GM21367 (cell line): ENCODE measurements at regions not wholly inside any gene's neighbourhood (a gene's known extent, or its start where the extent isn't known, plus 50 kb on each side); places are given as distances from the start of the nearest gene placed in this dataset.
"Not testable (repeated sequence)": the region's sequence is repeated elsewhere in the genome, so short reads cannot be mapped to it uniquely, and the experiment has no call there.

Source experiments
- ATAC-seq: cut with Tn5 transposase; IDR thresholded peaks from one replicate; pipeline ENCODE4 v1.9.1; 2021; ENCODE audit not compliant: unreplicated experiment

DNA sequence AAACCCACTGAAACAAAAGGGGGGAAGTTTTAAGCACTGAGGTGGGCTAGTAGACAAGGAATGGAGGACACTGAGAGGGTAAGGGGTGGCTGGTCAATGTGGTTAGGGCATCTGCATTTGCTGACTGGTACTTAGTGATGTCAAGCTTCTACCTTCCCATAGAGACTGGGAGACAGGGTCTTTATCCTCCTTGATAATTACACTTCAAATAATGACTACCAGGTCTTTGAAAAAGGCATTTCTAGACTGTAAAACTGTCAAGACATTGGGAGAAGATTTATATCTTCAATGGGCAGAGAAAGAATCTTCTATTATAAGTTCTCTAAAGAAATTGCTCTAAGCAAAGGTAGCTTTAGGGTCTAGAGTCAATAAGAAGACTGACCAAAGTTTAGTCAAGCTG, 1490.8 kb upstream of the PCDH20 start:
- no peak for ATAC-seq

DNA sequence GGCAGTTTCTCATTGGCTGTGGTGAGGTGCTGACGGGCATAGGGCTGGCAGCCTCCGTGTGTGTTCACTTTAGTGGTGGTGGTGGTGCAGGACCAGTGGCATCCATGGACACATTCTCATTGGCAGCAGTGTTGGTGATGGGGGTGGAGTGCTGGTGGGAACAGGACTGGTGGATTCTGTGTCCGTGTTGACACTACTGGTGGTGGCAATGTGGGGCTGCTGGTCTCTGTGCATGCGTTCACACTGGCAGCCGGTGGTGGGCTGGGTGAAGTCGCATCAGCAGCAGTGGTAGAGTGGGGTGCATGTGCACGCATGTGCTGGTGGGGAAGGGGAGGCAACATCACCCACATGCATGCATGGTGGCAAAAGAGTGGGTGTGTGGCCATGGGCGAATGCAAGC, 1471.4 kb upstream of the PCDH20 start:
- ATAC-seq: no peak

DNA sequence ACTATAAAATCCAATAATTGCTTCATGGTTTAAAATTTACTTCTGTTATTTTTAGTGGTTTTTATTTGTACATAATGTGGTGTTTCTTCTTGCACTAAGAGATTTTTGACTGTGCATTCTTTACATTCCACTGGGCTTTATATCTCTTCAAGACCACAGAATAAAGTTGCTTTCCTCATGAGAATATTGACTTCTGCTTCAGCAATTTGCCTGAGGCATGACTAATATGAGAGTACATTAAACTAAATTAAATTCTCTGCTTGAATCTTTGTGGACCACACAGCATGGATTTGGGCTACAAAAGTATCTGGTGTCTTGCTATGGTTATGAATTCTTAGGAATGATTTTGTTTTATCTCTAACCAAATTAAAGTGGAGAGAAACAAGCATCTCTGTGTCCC, 1463.4 kb upstream of the PCDH20 start:
- no peak for ATAC-seq

DNA sequence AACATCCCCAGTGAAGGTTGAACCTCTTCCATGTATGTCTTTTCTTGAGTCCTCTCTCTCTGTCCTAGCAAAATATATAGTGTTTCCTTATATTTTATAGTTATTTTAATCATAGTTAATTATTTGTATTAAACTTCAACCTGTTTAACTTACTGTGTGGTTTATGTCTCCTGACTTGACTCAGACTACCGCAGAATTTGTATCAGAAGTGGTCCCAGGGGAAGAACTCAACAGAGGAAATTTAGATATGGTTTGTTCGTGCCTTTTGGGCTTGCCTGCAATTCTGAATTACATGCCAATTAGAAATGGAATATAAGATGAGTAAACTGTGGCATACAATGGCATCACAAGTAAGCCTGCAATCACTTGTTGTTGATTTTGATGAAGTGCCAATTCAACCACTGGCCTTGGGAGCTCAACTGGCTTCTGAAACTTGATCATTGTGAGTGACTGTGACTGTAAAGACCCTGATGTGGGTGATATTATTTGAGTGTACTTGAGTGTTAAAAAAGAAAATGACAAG, 1459.5 kb upstream of the PCDH20 start:
- no peak for ATAC-seq

DNA sequence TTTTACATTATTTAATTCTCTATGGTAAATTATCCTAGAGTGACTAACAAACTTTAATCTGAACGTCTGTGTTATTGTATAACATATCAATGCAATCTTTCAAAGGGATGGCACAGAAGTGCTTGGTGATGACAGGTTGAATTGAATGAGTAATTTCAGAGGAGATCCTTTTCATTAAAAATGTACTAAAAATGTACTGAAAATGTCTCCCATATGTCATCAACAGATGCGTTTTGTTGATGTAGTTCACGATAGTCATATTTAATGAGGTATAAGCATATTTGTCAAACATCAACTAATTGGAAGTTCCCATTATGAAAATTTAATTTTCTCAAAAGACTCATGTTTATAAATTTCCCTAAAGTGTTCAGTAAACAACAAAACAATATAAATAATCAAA, 1434.7 kb upstream of the PCDH20 start:
- ATAC-seq: no peak

DNA sequence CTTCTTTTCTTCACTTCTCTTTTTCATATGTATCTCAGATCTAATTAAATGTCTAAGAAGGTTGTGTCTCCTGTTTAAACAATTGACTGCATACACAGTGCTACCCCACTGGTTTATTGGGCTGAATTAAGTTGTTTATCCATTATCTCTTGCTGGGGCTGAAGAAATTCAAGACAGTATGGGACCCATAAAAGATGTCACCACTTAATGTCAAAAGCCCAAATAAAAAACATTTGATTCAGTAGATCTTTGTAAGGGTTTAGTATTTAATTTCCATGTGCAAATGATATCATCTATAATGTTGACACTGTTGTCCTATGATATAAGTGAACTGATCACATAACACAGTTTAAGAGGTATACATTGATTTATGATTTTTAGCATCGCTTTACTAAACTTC, 1431.9 kb upstream of the PCDH20 start:
- ATAC-seq: no peak

DNA sequence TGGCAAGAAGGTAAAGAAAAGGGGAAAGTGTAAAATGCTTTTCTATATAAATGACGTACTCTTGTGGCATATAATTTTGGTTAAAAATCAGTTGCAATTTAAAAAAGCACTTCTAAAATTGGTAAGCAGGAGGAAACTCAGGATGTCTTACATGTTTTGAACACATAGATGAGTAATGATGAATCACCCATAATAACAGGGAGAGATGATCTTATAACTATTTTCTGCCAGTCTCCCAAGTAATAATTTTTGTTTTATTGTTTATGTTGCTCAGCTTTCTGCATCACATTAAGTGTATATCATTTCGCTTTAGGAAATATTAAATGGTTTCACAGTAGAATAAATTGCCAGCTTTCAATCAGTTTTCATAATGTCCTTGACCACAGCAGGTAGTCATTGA, 1430.7 kb upstream of the PCDH20 start:
- no peak for ATAC-seq

DNA sequence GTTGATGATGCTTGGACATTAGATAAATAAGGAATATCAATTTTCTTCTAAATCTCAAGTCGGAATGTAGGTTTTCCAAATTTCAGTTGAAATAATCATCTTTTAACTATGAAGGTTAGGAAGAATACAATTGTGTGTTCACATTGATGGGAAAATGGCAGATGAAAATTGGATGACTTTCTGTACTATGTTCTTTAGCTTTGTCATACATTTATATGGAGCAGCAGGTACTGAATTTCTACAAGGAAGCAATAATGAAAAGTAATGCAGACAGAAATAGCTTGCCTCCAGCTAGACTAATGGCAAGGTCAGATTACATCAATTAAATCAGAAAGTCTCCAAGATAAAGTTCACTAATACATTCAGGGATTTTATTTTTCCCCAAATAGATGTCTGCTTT, 1423.7 kb upstream of the PCDH20 start:
- ATAC-seq: no peak

DNA sequence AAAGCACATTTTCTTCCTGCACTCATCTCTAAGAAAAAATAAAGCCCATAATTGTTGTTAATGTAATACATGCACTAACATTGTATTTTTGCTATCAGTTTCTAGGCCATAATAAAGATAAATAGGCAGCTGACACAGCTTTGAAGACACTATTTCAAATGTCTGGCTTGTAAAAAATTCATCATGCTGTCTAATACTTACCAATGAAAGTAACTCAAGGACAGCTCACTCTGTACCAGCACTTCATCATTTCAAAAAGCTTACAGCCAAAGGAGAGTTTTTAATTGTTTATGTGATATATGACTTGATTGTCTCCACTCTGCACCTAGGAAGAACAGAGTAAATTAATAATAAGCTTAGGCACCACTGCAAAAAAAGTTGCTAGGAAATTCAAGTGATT, 1423.3 kb upstream of the PCDH20 start:
- no peak for ATAC-seq

DNA sequence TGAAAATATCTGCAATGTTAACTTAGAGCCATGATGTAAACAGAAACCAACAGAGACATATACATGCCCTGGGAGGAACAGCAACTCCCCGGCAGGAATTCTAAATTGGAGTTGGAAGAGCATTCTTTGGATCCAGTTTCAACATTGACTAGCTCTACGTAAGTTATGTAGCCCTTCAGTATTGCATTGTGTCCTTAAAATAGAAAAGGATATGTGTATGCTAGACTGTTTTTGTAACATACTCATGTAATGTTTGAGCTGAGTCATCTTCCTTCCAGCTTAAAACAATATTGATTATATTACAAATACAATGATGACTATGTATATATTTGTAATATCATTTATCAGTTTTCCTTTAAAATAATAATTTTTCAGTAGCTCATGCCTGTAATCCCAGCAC, 1422.2 kb upstream of the PCDH20 start:
- ATAC-seq: no peak

DNA sequence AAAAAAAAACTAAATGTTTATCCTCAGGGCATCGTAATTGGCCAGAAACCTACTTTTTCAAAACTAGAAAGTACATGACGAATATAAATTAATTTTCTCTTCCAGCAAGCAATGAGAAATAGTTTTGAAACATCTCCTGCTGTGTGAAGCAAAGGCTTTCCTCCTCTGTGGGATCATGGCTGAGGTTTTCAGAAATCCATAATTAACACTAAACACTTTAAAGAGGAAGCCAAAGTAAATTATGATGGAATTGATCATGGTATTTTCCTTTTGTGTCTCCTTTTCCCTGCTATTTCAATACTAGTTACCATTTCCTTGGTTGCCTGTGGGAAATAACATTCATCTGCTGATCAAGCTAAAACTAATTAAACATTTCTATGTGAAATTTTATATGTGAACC, 1413.8 kb upstream of the PCDH20 start:
- ATAC-seq: no peak

DNA sequence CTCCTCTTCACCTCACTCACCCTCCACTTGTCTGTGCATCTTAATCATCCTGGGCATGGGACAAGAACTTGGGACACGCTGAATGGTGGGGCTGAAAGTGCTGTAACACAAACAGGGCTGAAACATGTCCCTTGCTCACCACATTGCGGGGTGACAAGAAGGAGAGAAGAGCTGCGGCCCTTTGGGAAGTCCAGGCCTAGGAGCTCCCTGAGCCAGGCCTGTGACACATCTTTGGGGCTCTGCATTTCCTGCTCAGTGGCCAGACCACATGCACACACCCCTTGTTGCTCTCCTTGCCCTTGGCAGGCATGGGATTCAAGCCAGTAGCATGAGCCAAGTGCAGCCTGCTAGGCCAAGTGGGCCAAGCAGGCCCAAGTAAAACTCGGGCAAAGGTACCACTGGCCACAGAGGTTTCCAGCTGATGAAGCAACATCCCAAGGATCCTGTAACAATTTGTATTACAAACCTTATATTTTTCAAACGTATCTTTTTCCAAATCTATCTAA, 1384.3 kb upstream of the PCDH20 start:
- ATAC-seq: no peak

DNA sequence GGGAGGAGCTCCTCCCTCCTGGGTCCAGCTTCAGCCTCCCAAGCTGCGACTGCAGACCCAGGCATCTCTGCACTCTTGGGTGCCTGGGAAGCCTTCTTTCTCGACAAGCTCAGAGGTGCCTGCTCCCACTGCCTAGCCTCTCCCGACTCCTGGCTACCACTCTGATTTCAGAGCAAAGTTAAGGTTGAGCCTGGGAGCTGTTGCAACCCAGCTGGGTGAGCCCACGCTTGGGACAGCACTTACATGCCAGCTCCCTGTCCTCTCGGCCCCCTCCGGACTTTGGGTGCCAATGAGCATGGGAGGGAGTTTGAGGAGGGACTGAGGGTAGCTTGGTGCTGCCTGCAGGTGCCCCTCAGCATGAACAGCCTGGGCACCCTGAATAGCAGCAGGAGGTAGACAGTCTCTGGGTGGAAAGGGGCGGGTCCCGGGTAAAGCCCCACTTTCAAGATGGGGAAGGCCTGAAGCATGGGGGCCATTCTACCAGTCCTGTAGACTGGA, 1383.4 kb upstream of the PCDH20 start:
- no peak for ATAC-seq

DNA sequence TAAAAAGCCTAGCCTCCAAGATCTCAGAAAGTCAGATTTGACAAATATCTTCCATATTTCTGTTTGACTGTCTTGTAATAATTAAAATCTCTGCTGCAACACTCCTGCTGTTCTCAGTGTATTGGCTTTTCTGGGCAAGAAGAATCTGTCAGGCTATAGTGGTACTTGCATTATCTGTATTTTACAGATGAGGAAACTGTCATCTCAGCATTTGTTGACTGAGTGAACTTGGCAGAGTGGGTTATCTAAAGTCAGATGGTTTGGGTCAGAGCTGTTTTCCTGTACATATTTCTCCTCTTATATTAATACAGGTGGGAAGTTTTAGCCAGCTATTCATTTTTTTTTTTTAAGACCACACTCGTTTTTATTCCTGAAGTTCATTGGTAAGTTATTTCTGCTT, 1378.2 kb upstream of the PCDH20 start:
- ATAC-seq: no peak

DNA sequence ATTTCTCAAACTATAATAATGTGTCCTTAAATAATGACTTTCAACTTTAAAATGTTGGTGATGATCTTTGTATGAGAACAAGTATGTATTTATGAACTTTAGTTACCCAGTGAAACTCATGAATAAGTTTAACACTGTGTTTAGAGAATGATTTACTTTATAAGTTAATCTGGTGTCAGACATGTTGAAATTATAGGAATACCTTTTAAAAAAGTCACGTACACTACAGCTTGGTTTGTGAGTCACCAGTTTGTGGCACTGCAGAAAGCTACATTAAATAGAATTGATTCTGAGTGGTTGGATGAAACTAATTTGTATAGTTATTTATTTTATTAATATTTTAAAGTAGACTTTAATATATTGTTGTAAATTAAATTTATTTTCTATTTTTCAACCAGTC, 1366.2 kb upstream of the PCDH20 start:
- no peak for ATAC-seq

DNA sequence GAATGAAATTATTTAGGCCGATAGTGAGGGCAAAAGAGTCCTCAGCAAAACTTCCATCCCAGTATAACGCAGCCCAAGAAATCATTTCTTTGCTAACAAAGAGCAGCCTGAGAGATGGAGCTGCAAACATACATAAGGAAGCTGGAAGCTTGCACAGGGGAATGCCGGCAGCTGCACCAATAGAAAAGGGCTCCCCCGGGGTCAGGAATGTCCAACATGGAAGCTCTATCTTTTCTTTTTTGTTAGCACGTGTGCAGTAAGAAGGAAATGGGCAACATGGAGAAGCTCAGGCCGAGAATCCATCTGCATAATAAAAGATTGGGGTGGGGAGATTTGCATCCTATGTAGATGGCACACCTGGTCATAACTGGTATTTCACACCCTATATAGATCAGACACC, 1363.5 kb upstream of the PCDH20 start:
- ATAC-seq: no peak

DNA sequence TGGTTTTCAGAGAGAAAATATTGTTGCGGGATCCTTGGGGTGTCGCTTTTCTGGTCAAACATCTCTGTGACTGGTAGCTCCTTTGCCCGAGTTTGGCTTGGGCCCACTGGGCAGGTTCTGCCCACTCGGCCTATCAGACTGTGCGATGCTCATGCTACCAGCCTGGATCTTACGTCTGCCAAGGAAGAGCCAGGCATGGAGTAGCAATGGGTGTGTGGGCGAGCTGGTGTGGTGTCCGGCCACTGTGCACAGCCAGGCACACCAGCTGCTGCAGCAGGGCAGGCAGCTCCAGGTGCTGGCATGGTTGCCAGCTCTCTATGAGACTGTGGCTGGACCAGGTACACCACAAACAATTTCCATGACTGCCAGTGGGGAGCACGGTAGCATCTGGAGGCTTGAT, 1351.8 kb upstream of the PCDH20 start:
- ATAC-seq: no peak

DNA sequence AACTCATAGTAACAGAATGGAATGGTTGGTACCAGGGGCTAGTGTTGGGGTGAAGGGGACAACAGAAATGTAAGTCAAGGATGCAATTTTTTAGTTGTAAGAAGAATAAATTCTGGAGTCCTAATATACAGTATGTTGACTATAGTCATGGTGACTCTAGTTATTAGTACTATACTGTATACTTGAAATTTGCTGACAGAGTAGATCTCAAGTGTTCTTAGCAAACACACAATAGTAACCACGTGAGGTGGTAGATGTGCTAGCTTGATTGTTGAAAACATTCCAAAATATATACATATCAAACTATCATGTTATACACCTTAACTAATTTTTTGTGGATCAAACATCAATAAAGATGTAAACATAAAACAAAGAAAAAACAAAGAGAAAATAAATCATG, 1345.1 kb upstream of the PCDH20 start:
- ATAC-seq: no peak

DNA sequence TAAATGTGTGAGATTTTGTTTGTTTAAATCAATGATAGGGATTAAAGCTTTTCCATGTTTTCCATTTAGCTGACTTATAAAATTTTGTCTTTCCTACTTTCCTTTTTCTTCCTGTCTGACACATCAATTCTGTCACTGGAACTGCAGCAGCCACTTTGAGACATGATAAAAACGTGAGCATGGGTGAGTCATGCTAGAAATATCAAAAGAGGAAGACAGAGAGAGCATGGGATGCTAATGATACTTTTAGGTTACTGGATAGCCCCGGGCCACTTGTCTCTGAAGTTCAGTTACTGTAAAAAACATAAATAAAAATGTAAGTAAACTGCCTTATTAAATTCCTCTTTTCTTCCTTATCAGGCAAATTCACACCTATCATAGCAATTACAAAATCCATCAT, 1332.0 kb upstream of the PCDH20 start:
- ATAC-seq: no peak

DNA sequence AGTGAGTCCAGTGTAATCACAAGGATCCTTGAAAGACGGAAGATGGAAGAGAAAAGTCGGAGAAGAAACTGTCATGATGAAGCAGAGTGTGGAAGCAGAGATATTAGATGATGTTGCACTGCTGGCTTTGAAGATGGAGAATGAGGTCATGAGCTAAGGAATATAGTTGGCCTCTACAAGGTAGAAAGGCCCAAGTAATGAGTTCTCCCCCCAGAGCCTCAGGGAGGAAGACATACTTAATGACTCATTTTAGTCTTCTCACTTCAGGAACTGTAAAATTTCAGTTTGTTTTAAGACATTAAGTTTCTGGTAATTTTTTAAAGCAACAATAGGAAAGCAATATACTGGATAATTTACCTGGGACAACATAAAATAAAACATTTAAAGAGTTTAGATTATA, 1331.5 kb upstream of the PCDH20 start:
- ATAC-seq: no peak

DNA sequence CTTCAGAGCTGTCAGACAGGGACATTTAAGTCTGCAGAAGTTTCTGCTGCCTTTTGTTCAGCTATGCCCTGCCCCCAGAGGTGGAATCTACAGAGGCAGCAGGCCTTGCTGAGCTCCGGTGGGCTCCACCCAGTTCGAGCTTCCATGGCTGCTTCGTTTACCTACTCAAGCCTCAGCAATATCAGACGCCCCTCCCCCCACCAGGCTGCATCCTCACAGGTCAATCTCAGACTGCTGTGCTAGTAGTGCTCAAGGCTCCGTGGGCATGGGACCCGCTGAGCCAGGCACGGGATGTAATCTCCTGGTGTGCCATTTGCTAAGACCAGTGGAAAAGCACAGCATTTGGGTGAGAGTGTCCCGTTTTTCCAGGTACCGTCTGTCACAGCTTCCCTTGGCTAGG, 1314.1 kb upstream of the PCDH20 start:
- ATAC-seq: not testable (repeated sequence)

DNA sequence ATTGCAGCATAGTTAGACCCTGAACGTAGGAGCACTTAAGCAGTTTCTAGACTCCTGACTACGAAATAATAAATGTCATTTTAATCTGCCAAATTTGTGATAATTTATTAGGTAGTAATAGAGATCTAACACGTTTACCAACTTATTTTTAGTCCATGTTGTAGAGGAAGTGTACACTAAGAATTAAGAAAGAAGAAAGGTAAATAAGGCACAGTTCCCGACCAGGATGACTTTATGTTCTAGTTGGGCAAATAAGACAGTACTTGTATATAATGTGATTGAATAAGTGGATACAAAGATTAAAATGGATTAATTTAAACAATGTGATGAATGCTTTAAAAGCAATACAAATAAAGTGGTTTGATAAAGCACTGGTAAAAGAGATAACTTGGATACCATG, 1306.2 kb upstream of the PCDH20 start:
- no peak for ATAC-seq

DNA sequence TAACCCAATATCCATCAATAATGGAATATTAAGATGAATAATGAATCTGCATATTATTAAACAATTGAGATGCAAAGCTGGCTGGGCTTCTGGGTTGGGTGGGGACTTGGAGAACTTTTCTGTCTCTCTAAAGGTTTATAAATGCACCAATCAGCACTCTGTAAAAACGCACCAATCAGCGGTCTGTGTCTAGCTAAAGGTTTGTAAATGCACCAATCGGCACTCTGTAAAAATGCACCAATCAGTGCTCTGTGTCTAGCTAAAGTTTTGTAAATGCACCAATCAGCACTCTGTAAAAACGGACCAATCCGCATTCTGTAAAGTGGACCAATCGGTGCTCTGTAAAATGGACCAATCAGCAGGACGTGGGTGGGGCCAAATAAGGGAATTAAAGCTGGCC, 1296.3 kb upstream of the PCDH20 start:
- not testable (repeated sequence) for ATAC-seq

DNA sequence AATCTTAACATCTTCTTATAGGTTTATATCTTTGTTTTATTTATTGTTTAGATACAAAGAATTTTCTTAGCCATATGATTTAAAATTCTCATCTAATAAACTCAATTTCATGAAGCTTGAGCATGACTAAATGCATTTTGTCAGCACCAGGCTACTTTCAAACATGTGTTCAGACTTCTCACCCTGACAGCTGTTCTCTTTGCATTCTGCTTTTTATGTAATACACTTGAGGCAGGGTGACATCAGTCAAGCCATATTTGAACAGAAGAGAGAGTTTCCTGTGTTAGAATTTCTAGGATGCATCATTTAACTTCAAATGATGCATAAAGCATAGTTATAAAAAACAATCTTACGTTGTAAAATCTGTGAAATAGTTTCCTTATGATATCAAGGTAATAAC, 1295.1 kb upstream of the PCDH20 start:
- no peak for ATAC-seq
